Suprapubic skin (tissue), 4 donors: ENCODE measurements at regions not wholly inside any gene's neighbourhood (a gene's known extent, or its start where the extent isn't known, plus 50 kb on each side); places are given as distances from the start of the nearest gene placed in this dataset.
A peak's percentile ranks its signal among the peaks of the same experiment; 100 is the strongest.

Experiments used
- DNase-seq, 2 donors: peaks; one replicate each; pipeline ENCODE4 v3.0.0-alpha.2; 2019; ENCODE audit warnings: low spot score in 2 of 2
- H3K27ac ChIP-seq: fragments of 200-600 bp; sonication (generic); one replicate; pipeline ENCODE4 v1.5.1; 2019
- H3K27me3 ChIP-seq: fragments of 200-600 bp; sonication (generic); one replicate; pipeline ENCODE4 v1.5.1; 2019
- H3K36me3 ChIP-seq: fragments of 200-600 bp; sonication (generic); one replicate; pipeline ENCODE4 v1.5.1; 2019
- H3K4me1 ChIP-seq: fragments of 200-600 bp; sonication (generic); one replicate; pipeline ENCODE4 v1.5.1; 2019
- H3K4me3 ChIP-seq: fragments of 200-600 bp; sonication (generic); one replicate; pipeline ENCODE4 v1.5.1; 2019; ENCODE audit warnings: mild to moderate bottlenecking
- H3K9me3 ChIP-seq: fragments of 200-600 bp; sonication (generic); one replicate; pipeline ENCODE4 v1.5.1; 2019
- CTCF ChIP-seq, 2 donors: fragments of 200-600 bp in 1 of 2; fragments of 450-650 bp in 1 of 2; sonication (generic) in 1 of 2; IDR thresholded peaks; one replicate each; pipeline ENCODE4 v1.5.1; 2016 to 2019; ENCODE audit warnings: antibody characterized with exemption in 2 of 2, mild to moderate bottlenecking in 1 of 2, moderate library complexity in 1 of 2
- EP300 ChIP-seq: sonication (generic); formaldehyde crosslinking; IDR thresholded peaks from one replicate; pipeline ENCODE4 v1.6.1; 2017; ENCODE audit warnings: antibody characterized with exemption
- POLR2A ChIP-seq, 2 donors: fragments of 450-650 bp; IDR thresholded peaks; one replicate each; pipeline ENCODE4 v1.6.1; 2017; ENCODE audit warnings: antibody characterized with exemption in 2 of 2, mild to moderate bottlenecking in 2 of 2, moderate library complexity in 2 of 2
- POLR2AphosphoS5 ChIP-seq, 3 donors: sonication (generic); formaldehyde crosslinking; IDR thresholded peaks; one replicate each; pipeline ENCODE4 v1.6.1; 2017; ENCODE audit warnings: antibody characterized with exemption in 3 of 3
- WGBS: methylation state at CpG from one replicate; pipeline ENCODE4 v1.1.5; 2018; 5-methylcytosine and 5-hydroxymethylcytosine counted together

DNA sequence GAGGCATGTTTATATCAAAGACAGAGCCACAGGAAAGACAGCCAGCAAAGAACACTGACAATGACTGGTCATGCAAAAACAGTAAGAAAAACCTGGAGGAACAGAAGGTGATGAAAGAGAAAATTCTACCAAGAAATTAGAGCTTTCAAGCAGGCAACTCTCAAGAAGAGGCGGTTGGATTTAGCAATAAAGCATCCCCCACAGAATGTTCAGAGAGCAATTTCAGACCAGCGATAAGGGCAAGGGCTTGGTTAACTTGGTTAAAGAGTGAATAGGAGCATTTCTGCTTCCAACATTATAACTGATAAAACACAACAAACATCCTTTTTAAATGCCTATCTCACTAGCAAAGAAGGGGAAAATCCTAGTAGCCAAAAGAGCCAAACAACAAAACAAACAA lies 68.0 kb upstream of the NCKAP5 start:
- WGBS, result 89% methylated on average over 2 of the region's 2 CpGs
- H3K36me3 ChIP-seq, result no peaks in the 10 kb centered on the region
- no peak for DNase-seq
- H3K4me3 ChIP-seq, result no peak overlapping the region
- TF ChIP-seq EP300 (no peak), CTCF (IDR thresholded peaks at IDR 0.05) (no peak), POLR2AphosphoS5 (IDR thresholded peaks at IDR 0.05) (no peak), POLR2A (IDR thresholded peaks at IDR 0.05) (no peak)
- no peak overlapping the region for H3K27ac ChIP-seq
- H3K4me1 ChIP-seq, result peaks cover 16% of the 10 kb centered on the region
- no peaks in the 10 kb centered on the region for H3K9me3 ChIP-seq
- H3K27me3 ChIP-seq, result no peaks in the 10 kb centered on the region

DNA sequence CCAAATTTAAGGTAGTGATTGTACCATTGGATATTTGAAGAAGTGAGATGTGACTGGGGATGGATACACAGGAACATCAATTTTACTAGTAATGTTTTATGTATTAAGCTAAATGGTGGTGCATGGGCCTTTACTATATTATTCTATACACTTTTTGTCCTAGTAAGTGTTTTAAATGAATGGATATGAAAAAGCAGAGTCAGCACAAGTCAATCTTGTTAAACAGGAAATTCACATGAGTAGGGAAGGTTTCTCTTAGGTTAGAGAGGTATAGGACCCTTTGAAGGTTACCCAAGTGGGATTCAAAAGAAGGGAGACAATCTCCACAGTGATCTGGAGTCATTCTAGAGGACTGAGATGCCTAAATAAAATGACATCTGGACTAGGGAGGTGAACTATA lies 71.8 kb upstream of the NCKAP5 start:
- no peak overlapping the region for H3K27ac ChIP-seq
- no peaks in the 10 kb centered on the region for H3K27me3 ChIP-seq
- peaks cover 22% of the 10 kb centered on the region for H3K4me1 ChIP-seq
- H3K9me3 ChIP-seq, result no peaks in the 10 kb centered on the region
- no peak overlapping the region for H3K4me3 ChIP-seq
- TF ChIP-seq CTCF (IDR thresholded peaks at IDR 0.05) (no peak), EP300 (no peak), POLR2A (IDR thresholded peaks at IDR 0.05) (no peak)
- no peaks in the 10 kb centered on the region for H3K36me3 ChIP-seq
- no peak for DNase-seq

- TF ChIP-seq CTCF (IDR thresholded peaks at IDR 0.05) (peak; percentile 39 to 51), EP300 (no peak), POLR2A (IDR thresholded peaks at IDR 0.05) (no peak), POLR2AphosphoS5 (IDR thresholded peaks at IDR 0.05) (peak in 2 of 3 donors; percentile 80 to 86)
- H3K4me1 ChIP-seq, result peaks cover 22% of the 10 kb centered on the region
- no peak overlapping the region for H3K4me3 ChIP-seq
- peak; percentile 78 to 80 for DNase-seq
- H3K27me3 ChIP-seq, result no peaks in the 10 kb centered on the region
- H3K36me3 ChIP-seq, result no peaks in the 10 kb centered on the region
- no peaks in the 10 kb centered on the region for H3K9me3 ChIP-seq
- no CpG with 5 or more reads among the region's 1 CpG for WGBS
- H3K27ac ChIP-seq, result peak overlapping the region; percentile 69
Observed at GRCh38 chr2:133641497-133641896, 73.2 kb upstream of the NCKAP5 start.

DNA sequence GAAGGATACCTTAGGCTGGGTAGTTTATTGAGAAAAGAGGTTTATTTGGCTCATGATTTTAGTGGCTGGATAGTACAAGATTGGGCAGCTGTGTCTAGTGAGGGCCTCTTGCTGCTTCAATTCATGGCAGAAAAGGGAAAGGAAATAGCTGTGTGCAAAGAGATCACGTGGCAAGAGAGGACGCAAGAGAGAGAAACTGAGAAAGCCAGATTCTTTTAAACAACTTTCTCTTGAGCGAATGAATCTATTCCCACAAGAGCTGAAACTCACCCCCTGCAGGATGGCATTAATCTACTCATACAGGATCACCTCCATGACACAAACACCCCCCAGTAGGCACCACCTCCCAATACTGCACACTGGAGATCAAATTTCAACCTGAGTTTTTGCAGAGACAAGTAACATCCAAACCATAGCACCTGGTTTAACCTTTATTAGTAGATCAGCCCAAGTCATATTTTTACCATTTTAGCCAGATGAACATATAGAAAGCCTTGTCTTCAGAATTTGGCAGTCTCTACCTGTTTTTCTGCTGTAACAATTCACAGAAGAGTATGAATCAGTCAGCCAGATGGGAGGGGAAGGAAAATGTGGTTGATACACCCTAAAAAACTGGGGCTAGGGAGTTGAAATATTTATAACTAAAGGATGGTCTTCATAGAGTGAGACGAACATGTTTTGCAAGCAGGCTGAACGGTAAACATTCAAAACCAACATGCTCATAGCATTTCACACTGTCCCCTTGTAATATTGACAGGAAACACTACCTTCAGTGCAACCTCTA lies 73.9 kb upstream of the NCKAP5 start:
- Histone ChIP-seq H3K27ac (no peak overlapping the region), H3K4me1 (peaks cover 22% of the 10 kb centered on the region), H3K9me3 (no peaks in the 10 kb centered on the region), H3K4me3 (no peak overlapping the region), H3K36me3 (no peaks in the 10 kb centered on the region), H3K27me3 (no peaks in the 10 kb centered on the region)
- no peak for DNase-seq
- WGBS, result 41% methylated on average over 5 of the region's 5 CpGs
- TF ChIP-seq EP300, result no peak
- TF ChIP-seq POLR2A (IDR thresholded peaks at IDR 0.05), result no peak
- no peak for TF ChIP-seq POLR2AphosphoS5 (IDR thresholded peaks at IDR 0.05)
- no peak for TF ChIP-seq CTCF (IDR thresholded peaks at IDR 0.05)

DNA sequence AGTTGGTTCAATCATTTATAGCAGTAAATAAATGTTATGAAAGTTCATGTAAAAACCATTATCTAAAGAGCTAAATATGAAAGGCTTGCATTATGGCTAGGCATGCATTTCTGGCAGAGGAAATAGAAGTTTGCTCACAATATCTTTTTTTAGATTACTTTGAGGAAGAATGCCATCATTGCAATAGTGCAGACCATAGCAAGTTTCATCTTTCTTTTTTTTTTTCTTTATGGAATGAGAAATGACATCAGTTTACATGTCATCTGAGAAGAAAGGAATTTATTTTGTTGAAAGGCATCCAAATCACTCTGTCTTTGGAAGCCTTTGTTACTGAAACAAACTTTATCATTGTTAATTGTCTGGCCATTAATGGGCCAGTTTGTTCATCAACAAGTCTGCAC lies 74.5 kb upstream of the NCKAP5 start:
- TF ChIP-seq CTCF (IDR thresholded peaks at IDR 0.05), result no peak
- no peak for TF ChIP-seq POLR2AphosphoS5 (IDR thresholded peaks at IDR 0.05)
- TF ChIP-seq EP300, result no peak
- no peak for TF ChIP-seq POLR2A (IDR thresholded peaks at IDR 0.05)
- Histone ChIP-seq H3K4me3 (no peak overlapping the region), H3K27ac (no peak overlapping the region), H3K36me3 (no peaks in the 10 kb centered on the region), H3K4me1 (peaks cover 22% of the 10 kb centered on the region), H3K9me3 (no peaks in the 10 kb centered on the region), H3K27me3 (no peaks in the 10 kb centered on the region)
- no peak for DNase-seq
